Upper lobe of left lung (tissue), 6 donors: ENCODE measurements at regions not wholly inside any gene's neighbourhood (a gene's known extent, or its start where the extent isn't known, plus 50 kb on each side); places are given as distances from the start of the nearest gene placed in this dataset.

Experiments used
- ATAC-seq, 2 donors: fragments of 200-7000 bp; cut with Tn5 transposase; one replicate each; pipeline ENCODE4 v1.9.1; 2022; ENCODE audit warnings: mild to moderate bottlenecking in 2 of 2, moderate library complexity in 2 of 2; ENCODE audit not compliant: low FRiP score in 2 of 2
- DNase-seq, 2 donors: peaks; one replicate each; pipeline ENCODE4 v3.0.0-alpha.2; 2019 to 2020
- H3K27ac ChIP-seq, 4 donors: fragments of 200-600 bp; sonication (generic); one replicate each; pipeline ENCODE4 v1.5.1; 2016 to 2019
- H3K27me3 ChIP-seq, 4 donors: fragments of 200-600 bp; sonication (generic); one replicate each; pipeline ENCODE4 v1.5.1; 2017 to 2019
- H3K36me3 ChIP-seq, 4 donors: fragments of 200-600 bp; sonication (generic); one replicate each; pipeline ENCODE4 v1.5.1; 2016 to 2019
- H3K4me1 ChIP-seq, 4 donors: fragments of 200-600 bp; sonication (generic); one replicate each; pipeline ENCODE4 v1.5.1; 2018 to 2019
- H3K4me3 ChIP-seq, 4 donors: fragments of 200-600 bp; sonication (generic); one replicate each; pipeline ENCODE4 v1.5.1; 2017 to 2019; ENCODE audit warnings: mild to moderate bottlenecking in 2 of 4, moderate library complexity in 1 of 4
- H3K9me3 ChIP-seq, 4 donors: fragments of 200-600 bp; sonication (generic); one replicate each; pipeline ENCODE4 v1.5.1; 2018 to 2019
- CTCF ChIP-seq, 6 experiments: fragments of 450-650 bp in 4 of 6; fragments of 200-600 bp in 2 of 6; sonication (generic) in 2 of 6; IDR thresholded peaks; one replicate each; pipeline ENCODE4 v1.5.1; 2016 to 2019; ENCODE audit warnings: antibody characterized with exemption in 6 of 6
- EP300 ChIP-seq, 4 donors: sonication (generic); formaldehyde crosslinking; IDR thresholded peaks; one replicate each; pipeline ENCODE4 v1.5.1; 2017; ENCODE audit warnings: antibody characterized with exemption in 4 of 4, control low read depth in 2 of 4
- POLR2A ChIP-seq, 4 donors: fragments of 450-650 bp; IDR thresholded peaks; one replicate each; pipeline ENCODE4 v1.5.1; 2016 to 2017; ENCODE audit warnings: antibody characterized with exemption in 4 of 4, mild to moderate bottlenecking in 2 of 4
- POLR2AphosphoS5 ChIP-seq, 2 donors: sonication (generic); formaldehyde crosslinking; IDR thresholded peaks; one replicate each; pipeline ENCODE4 v1.5.1; 2017; ENCODE audit warnings: antibody characterized with exemption in 2 of 2
- WGBS, 2 donors: methylation state at CpG; one replicate each; pipeline ENCODE4 v1.1.5; 2017 to 2018; 5-methylcytosine and 5-hydroxymethylcytosine counted together
- donor health status: DM: no; HTN: no; CAD: no; lungs with moderate emphysema.
- donor health status: DM: no; HTN: yes; CAD: no; lungs with severe emphysema.

- ATAC-seq (no peak), DNase-seq (no peak)
- no peaks in the 10 kb centered on the region for H3K27me3 ChIP-seq
- no peak overlapping the region for H3K27ac ChIP-seq
- no peak overlapping the region for H3K4me3 ChIP-seq
- H3K4me1 ChIP-seq, result no peaks in the 10 kb centered on the region
- WGBS, 2 donors, result 86 to 93% methylated on average over 1 of the region's 1 CpG
- H3K36me3 ChIP-seq, result no peaks in the 10 kb centered on the region
- TF ChIP-seq POLR2AphosphoS5 (IDR thresholded peaks at IDR 0.05) (no peak), POLR2A (IDR thresholded peaks at IDR 0.05) (no peak), CTCF (IDR thresholded peaks at IDR 0.05) (no peak), EP300 (IDR thresholded peaks at IDR 0.05) (no peak)
- peaks cover 4 to 16% (median 12%) of the 10 kb centered on the region in 4 donors for H3K9me3 ChIP-seq
These were observed 199.7 kb downstream of the ATPSCKMT start for GRCh38 chr5:10049858-10050455.

DNA sequence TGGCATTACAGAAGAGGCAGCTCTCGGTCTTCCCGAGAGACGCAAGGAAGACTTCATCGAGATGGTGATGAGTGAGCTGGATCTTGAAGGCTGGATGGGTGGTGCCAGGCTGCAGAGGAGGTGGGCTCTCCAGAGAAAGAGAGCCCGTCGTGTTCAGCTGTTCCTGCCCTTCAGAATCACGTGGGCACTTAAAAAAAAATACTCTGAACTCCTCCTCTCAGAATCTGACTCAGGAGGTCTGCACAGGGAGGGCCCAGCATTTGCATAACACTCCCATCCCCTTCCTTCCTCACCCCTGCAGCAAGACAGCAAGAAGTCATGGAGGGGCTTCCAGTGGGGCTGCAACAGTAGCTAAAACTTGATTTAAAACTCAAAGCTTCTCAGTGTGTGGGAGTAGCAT lies 203.0 kb downstream of the ATPSCKMT start:
- 69 to 71% methylated on average over 7 of the region's 7 CpGs for WGBS, 2 donors
- Histone ChIP-seq H3K27me3 (no peaks in the 10 kb centered on the region), H3K9me3 (peaks cover 0 to 4% (median 3%) of the 10 kb centered on the region in 4 donors), H3K4me3 (no peak overlapping the region), H3K36me3 (no peaks in the 10 kb centered on the region), H3K27ac (no peak overlapping the region), H3K4me1 (no peaks in the 10 kb centered on the region)
- ATAC-seq, result no peak
- TF ChIP-seq EP300 (IDR thresholded peaks at IDR 0.05) (no peak), POLR2A (IDR thresholded peaks at IDR 0.05) (no peak), POLR2AphosphoS5 (IDR thresholded peaks at IDR 0.05) (no peak), CTCF (IDR thresholded peaks at IDR 0.05) (no peak)
- no peak for DNase-seq

DNA sequence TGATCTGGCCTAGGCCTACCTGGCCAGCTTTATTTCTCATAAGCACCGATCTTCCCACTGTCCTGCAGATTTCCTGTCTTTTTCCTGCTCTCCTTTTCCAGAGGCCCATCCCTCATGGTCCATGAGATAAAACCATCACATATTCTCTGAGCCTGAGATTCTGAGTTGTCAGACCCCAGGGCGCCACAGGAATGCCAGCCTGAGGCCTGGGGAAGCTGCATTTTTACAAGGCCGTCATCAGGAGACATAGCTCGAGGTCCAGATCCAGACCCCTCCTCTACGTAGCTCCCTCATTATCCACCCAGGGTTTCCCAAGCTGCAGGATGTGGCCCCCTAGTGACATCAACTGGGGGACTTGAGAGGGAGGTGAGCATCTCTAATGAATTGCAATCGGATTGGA lies 204.3 kb downstream of the ATPSCKMT start:
- H3K27ac ChIP-seq, result no peak overlapping the region
- no peaks in the 10 kb centered on the region for H3K36me3 ChIP-seq
- ATAC-seq (no peak), DNase-seq (no peak)
- 84 to 90% methylated on average over 6 of the region's 6 CpGs for WGBS, 2 donors
- H3K4me3 ChIP-seq, result no peak overlapping the region
- no peaks in the 10 kb centered on the region for H3K27me3 ChIP-seq
- no peaks in the 10 kb centered on the region for H3K4me1 ChIP-seq
- TF ChIP-seq POLR2AphosphoS5 (IDR thresholded peaks at IDR 0.05) (no peak), POLR2A (IDR thresholded peaks at IDR 0.05) (no peak), EP300 (IDR thresholded peaks at IDR 0.05) (no peak), CTCF (IDR thresholded peaks at IDR 0.05) (no peak)
- no peaks in the 10 kb centered on the region for H3K9me3 ChIP-seq

- WGBS, 2 donors, result 78 to 87% methylated on average over 3 of the region's 3 CpGs
- Histone ChIP-seq H3K27me3 (no peaks in the 10 kb centered on the region), H3K27ac (no peak overlapping the region), H3K4me1 (no peaks in the 10 kb centered on the region), H3K4me3 (no peak overlapping the region), H3K36me3 (no peaks in the 10 kb centered on the region), H3K9me3 (no peaks in the 10 kb centered on the region)
- ATAC-seq (no peak), DNase-seq (no peak)
- TF ChIP-seq POLR2AphosphoS5 (IDR thresholded peaks at IDR 0.05) (no peak), POLR2A (IDR thresholded peaks at IDR 0.05) (no peak), CTCF (IDR thresholded peaks at IDR 0.05) (no peak), EP300 (IDR thresholded peaks at IDR 0.05) (no peak)
These were observed 213.4 kb downstream of the ATPSCKMT start for GRCh38 chr5:10036136-10036815.

DNA sequence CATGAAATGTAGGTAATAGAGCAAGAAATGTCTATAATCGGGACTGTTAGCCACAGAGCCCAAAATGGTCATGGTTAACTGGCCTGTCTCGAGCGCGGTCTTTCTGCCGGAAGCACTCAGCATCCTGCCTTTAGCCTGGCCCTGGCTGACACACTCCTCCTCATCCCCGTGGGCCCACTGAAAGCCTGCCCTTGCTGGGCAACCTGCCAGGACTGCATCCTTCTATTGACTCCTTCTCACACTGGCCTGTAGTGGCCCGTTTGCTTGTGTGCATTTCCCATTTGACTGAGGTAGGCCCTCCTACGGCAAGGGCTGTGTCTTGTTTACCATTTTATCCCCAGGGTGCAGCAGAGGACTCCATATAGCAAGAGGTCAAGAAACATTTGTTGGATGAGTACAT lies 215.7 kb downstream of the ATPSCKMT start:
- TF ChIP-seq EP300 (IDR thresholded peaks at IDR 0.05) (no peak), CTCF (IDR thresholded peaks at IDR 0.05) (no peak), POLR2AphosphoS5 (IDR thresholded peaks at IDR 0.05) (no peak), POLR2A (IDR thresholded peaks at IDR 0.05) (no peak)
- Histone ChIP-seq H3K36me3 (no peaks in the 10 kb centered on the region), H3K27me3 (no peaks in the 10 kb centered on the region), H3K4me1 (peaks cover 0 to 3% (median 0%) of the 10 kb centered on the region in 4 donors), H3K9me3 (peaks cover 0 to 13% (median 0%) of the 10 kb centered on the region in 4 donors), H3K27ac (no peak overlapping the region), H3K4me3 (no peak overlapping the region)
- WGBS, 2 donors, result 53 to 75% methylated on average over 8 of the region's 8 CpGs
- peak in 1 of 2 donors; percentile 1 for DNase-seq
- no peak for ATAC-seq
